HG03575 (cell line): ENCODE measurements at regions not wholly inside any gene's neighbourhood (a gene's known extent, or its start where the extent isn't known, plus 50 kb on each side); places are given as distances from the start of the nearest gene placed in this dataset.

Experiments
- ATAC-seq: cut with Tn5 transposase; IDR thresholded peaks from one replicate; pipeline ENCODE4 v1.9.1; 2021; ENCODE audit not compliant: unreplicated experiment, insufficient number of reproducible peaks, low FRiP score; ENCODE audit errors: extremely low read depth

GRCh38 chr1:208528578-208529240 lies 284.5 kb upstream of the PLXNA2 start:
- ATAC-seq, result no peak

GRCh38 chr1:208531003-208531750 lies 287.0 kb upstream of the PLXNA2 start:
- ATAC-seq, result no peak

- no peak for ATAC-seq
Measured at GRCh38 chr1:208533746-208534598, 289.8 kb upstream of the PLXNA2 start.

GRCh38 chr1:208534599-208534897 lies 290.4 kb upstream of the PLXNA2 start:
- ATAC-seq, result no peak

GRCh38 chr1:208534979-208535378 lies 290.8 kb upstream of the PLXNA2 start:
- ATAC-seq, result no peak

GRCh38 chr1:208535511-208535910 lies 291.3 kb upstream of the PLXNA2 start:
- no peak for ATAC-seq

GRCh38 chr1:208536212-208536611 lies 292.0 kb upstream of the PLXNA2 start:
- ATAC-seq, result no peak

GRCh38 chr1:208537198-208537597 lies 293.0 kb upstream of the PLXNA2 start:
- ATAC-seq, result no peak

GRCh38 chr1:208538078-208538477 lies 293.9 kb upstream of the PLXNA2 start:
- ATAC-seq, result no peak

- no peak for ATAC-seq
Measured at GRCh38 chr1:208538587-208538986, 294.4 kb upstream of the PLXNA2 start.

- ATAC-seq, result no peak
Measured at GRCh38 chr1:208540724-208541123, 296.5 kb upstream of the PLXNA2 start.

- no peak for ATAC-seq
Measured at GRCh38 chr1:208541225-208541855, 297.2 kb upstream of the PLXNA2 start.

GRCh38 chr1:208542309-208542708 lies 298.1 kb upstream of the PLXNA2 start:
- no peak for ATAC-seq

- ATAC-seq, result no peak
Measured at GRCh38 chr1:208544053-208544452, 299.9 kb upstream of the PLXNA2 start.

- no peak for ATAC-seq
Measured at GRCh38 chr1:208544794-208545193, 300.6 kb upstream of the PLXNA2 start.

- no peak for ATAC-seq
Measured at GRCh38 chr1:208551024-208551423, 306.8 kb upstream of the PLXNA2 start.

- no peak for ATAC-seq
Measured at GRCh38 chr1:208551633-208552320, 307.6 kb upstream of the PLXNA2 start.

- no peak for ATAC-seq
Measured at GRCh38 chr1:208552928-208553327, 308.7 kb upstream of the PLXNA2 start.

GRCh38 chr1:208556461-208556860 lies 312.3 kb upstream of the PLXNA2 start:
- ATAC-seq, result no peak
